IPS-20b (cell line): ENCODE measurements at regions not wholly inside any gene's neighbourhood (a gene's known extent, or its start where the extent isn't known, plus 50 kb on each side); places are given as distances from the start of the nearest gene placed in this dataset.

Source experiments
- H3K27ac ChIP-seq: one replicate; pipeline ENCODE4 v1.5.1; 2013; ENCODE audit warnings: low read length
- H3K27me3 ChIP-seq: 2 replicates; pipeline ENCODE4 v1.6.1; 2013; ENCODE audit warnings: mild to moderate bottlenecking, low read length, inconsistent platforms; ENCODE audit not compliant: insufficient read depth
- H3K36me3 ChIP-seq: 2 replicates; pipeline ENCODE4 v1.6.1; 2013; ENCODE audit warnings: low read depth, mild to moderate bottlenecking, inconsistent platforms, low read length, moderate library complexity; ENCODE audit not compliant: insufficient read depth
- H3K4me1 ChIP-seq: 2 replicates; pipeline ENCODE4 v1.6.1; 2013; ENCODE audit warnings: mild to moderate bottlenecking, control low read depth, inconsistent platforms, low read length, moderate library complexity; ENCODE audit not compliant: insufficient read depth
- H3K4me3 ChIP-seq: 2 replicates; pipeline ENCODE4 v1.5.1; 2013; ENCODE audit warnings: mild to moderate bottlenecking, low read length, inconsistent platforms
- H3K9ac ChIP-seq: 2 replicates; pipeline ENCODE4 v1.6.1; 2013; ENCODE audit warnings: low read depth, mild to moderate bottlenecking, inconsistent platforms, low read length, moderate library complexity
- H3K9me3 ChIP-seq: 2 replicates; pipeline ENCODE4 v1.6.1; 2013; ENCODE audit warnings: mild to moderate bottlenecking, low read depth, low read length, inconsistent platforms; ENCODE audit not compliant: insufficient read depth

DNA sequence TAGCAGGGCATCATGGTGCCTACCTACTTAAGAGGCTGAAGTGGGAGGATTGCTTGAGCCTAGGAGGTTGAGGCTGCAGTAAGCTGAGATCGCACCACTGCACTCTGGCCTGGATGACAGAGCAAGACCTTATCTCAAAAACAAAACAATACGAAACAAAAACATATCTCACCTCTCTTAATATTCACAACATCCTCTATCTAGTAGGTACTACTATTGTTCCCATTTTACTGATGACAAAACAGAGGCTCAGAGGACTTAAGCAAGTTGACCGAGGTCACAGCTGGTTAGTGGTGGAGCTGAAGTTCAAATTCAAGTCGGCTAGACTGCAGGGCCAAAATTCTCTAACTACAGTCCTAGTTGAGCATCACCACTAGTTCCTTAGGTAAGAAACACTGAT lies 172.3 kb upstream of the EEA1 start:
- H3K9ac ChIP-seq, result no peak overlapping the region
- no peaks in the 10 kb centered on the region for H3K9me3 ChIP-seq
- H3K27me3 ChIP-seq, result no peaks in the 10 kb centered on the region
- no peak overlapping the region for H3K27ac ChIP-seq
- no peaks in the 10 kb centered on the region for H3K4me1 ChIP-seq
- H3K36me3 ChIP-seq, result no peaks in the 10 kb centered on the region
- H3K4me3 ChIP-seq, result no peak overlapping the region

DNA sequence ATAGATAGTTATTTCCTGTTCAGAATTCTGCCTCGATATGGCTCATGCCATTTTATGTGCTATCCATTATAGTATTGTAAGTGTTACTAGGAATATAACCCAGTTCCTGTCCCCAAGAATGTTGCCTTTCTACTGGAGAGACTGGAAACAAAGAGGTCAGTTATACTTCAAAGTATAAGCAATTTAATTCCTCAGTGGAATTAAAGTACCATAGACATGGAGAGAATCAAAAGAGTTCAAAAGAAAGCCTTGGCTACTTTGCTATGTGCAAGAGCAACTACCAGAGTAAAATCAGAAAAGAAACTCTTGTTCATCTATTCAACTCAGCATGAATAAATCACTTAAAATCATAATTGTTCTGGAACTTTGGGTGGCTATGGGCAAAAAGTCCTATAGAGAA lies 173.2 kb upstream of the EEA1 start:
- no peak overlapping the region for H3K9ac ChIP-seq
- H3K4me1 ChIP-seq, result peaks cover under 1% of the 10 kb centered on the region; the same call in 1 of the 2 replicates
- no peaks in the 10 kb centered on the region for H3K36me3 ChIP-seq
- no peak overlapping the region for H3K27ac ChIP-seq
- H3K27me3 ChIP-seq, result no peaks in the 10 kb centered on the region
- no peak overlapping the region for H3K4me3 ChIP-seq
- no peaks in the 10 kb centered on the region for H3K9me3 ChIP-seq

DNA sequence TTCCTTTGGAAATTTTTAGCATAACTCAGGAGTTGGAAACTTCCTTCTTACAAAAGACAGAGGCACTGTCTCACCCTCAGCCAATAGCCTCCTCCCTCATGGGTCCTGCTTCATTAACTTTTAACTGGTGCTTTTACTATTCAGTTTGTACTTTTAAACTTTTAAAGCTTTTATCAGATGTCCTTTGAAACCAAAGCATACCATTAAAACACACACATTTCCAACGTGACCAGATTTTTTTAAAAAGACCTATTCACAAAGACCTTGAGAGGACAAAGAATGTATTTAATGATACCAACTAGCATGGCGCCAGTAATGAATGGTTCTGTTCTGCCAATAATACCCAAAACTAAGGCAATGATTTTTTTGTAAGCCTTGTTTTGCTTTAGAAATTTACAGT lies 173.6 kb upstream of the EEA1 start:
- no peaks in the 10 kb centered on the region for H3K9me3 ChIP-seq
- no peaks in the 10 kb centered on the region for H3K36me3 ChIP-seq
- no peak overlapping the region for H3K27ac ChIP-seq
- peaks cover 5% of the 10 kb centered on the region; the same call in 1 of the 2 replicates for H3K4me1 ChIP-seq
- no peaks in the 10 kb centered on the region for H3K27me3 ChIP-seq
- H3K4me3 ChIP-seq, result no peak overlapping the region
- no peak overlapping the region for H3K9ac ChIP-seq

DNA sequence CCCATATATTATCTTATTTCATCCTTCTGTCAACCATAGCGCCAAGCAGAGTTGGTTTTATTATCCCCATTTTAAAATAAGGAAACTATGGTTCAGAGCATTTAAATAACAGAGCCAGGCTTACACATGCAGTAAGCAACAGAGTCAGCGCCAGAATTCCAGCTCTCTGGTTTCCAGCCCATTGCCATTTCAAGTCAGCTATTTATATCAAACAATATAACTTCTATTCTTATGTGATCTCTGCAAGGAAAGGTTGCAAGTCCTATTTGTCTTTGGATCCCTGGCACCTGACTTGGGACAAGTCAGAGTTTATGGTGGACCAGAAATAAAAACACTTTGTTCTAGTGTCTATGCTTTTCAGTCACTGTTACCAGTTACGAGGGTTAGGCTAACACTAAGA lies 174.1 kb upstream of the EEA1 start:
- Histone ChIP-seq H3K27me3 (no peaks in the 10 kb centered on the region), H3K4me1 (peaks cover 7% of the 10 kb centered on the region; the same call in 1 of the 2 replicates), H3K27ac (no peak overlapping the region), H3K36me3 (no peaks in the 10 kb centered on the region), H3K9me3 (no peaks in the 10 kb centered on the region), H3K9ac (no peak overlapping the region), H3K4me3 (no peak overlapping the region)

DNA sequence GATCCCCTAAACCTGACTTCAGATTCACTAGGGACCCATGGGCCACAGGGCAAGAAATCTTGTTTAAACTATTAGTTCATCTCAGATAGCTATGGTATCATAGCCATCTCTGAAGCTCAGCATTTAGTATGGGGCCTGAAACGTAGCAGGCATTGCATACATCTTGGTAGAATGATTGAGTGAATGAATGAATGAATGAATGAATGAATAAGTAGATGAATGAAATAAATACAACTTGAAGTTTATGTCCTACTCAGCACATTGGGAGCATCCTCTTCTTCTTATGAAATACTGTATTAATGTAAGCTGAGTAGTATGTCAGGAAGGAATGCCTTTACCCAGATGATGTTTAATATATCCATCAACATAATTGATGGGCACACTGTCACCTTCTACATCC lies 175.4 kb upstream of the EEA1 start:
- Histone ChIP-seq H3K9ac (no peak overlapping the region), H3K9me3 (no peaks in the 10 kb centered on the region), H3K27me3 (no peaks in the 10 kb centered on the region), H3K4me3 (no peak overlapping the region), H3K27ac (no peak overlapping the region), H3K36me3 (no peaks in the 10 kb centered on the region), H3K4me1 (peaks cover 7% of the 10 kb centered on the region; the same call in 1 of the 2 replicates)

DNA sequence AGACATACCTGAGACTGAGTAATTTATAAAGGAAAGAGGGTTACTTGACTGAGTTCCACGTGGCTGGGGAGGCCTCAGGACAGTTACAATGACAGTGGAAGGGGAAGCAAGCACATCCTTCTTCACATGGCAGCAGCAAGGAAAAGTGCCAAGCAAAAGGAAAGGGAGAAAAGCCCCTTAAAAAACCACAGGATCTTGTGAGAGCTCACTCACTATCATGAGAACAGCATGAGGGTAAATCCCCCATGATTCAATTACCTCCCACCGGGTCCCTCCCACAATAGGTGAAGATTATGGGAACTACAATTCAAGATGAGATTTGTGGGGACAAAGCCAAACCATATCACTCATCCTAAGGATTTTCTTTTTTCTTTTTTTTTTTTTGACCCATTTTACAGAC lies 177.8 kb upstream of the EEA1 start:
- Histone ChIP-seq H3K27me3 (no peaks in the 10 kb centered on the region), H3K4me1 (peaks cover 7% of the 10 kb centered on the region; the same call in 1 of the 2 replicates), H3K27ac (no peak overlapping the region), H3K9me3 (no peaks in the 10 kb centered on the region), H3K36me3 (no peaks in the 10 kb centered on the region), H3K9ac (no peak overlapping the region), H3K4me3 (no peak overlapping the region)

DNA sequence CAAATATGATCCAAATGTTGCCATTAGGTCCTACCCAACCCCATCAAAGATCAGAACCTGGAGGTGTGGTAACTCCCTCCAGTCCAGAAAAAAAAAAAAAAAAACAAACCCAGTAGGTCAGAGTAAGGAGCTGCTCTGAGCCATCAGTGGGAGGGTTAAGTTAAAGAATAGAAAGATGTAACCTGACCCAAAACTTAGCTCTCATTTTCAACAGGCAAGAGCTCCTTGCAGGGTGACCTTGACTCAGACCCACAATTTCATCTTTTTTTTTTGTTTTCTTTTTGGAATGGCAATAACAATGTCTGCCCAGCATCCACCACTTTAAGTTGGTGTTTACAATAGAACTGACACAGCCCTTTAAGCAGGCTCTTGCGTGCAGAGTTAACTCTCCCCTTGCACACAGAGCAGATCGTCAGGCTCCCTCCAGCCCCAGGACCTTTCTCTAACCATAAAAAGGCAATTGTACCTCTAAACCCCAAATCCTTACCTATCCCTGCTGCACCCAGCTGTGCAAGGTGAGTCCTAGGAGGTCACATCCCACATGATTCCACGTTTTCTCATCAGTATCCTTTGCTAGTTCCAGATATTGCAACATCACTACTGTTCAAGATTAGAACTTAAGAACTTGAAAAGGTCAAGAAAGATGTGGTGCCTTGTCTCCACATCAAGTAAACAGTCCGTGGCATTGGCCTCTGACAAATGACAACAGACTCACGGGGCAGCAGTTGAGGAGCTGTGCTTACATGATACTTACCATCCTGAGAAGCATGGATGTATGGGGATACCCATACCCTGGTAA lies 178.6 kb upstream of the EEA1 start:
- Histone ChIP-seq H3K27me3 (no peaks in the 10 kb centered on the region), H3K27ac (no peak overlapping the region), H3K9ac (no peak overlapping the region), H3K36me3 (no peaks in the 10 kb centered on the region), H3K9me3 (no peaks in the 10 kb centered on the region), H3K4me1 (peaks cover 7% of the 10 kb centered on the region; the same call in 1 of the 2 replicates), H3K4me3 (no peak overlapping the region)

DNA sequence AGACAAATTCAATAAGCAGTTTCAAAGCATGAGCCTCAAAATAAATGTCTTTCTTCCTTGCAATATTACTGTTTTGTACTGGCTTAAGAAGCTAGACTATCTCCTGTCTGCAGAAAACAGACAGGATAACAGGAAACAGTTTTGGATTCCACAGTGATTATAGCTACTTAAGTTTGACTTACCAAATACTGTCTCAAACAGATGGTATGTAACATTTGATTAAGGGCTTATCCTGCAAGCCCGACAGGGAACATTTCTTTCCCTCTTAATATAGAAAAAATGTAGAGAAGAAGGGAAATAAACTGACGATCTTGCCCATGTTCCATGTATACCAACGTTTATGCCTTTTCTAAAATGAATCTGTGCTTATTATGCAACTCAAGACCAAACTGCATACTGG lies 179.9 kb upstream of the EEA1 start:
- Histone ChIP-seq H3K9me3 (no peaks in the 10 kb centered on the region), H3K36me3 (no peaks in the 10 kb centered on the region), H3K27ac (no peak overlapping the region), H3K27me3 (no peaks in the 10 kb centered on the region), H3K9ac (no peak overlapping the region), H3K4me1 (peaks cover 7% of the 10 kb centered on the region; the same call in 1 of the 2 replicates), H3K4me3 (no peak overlapping the region)

DNA sequence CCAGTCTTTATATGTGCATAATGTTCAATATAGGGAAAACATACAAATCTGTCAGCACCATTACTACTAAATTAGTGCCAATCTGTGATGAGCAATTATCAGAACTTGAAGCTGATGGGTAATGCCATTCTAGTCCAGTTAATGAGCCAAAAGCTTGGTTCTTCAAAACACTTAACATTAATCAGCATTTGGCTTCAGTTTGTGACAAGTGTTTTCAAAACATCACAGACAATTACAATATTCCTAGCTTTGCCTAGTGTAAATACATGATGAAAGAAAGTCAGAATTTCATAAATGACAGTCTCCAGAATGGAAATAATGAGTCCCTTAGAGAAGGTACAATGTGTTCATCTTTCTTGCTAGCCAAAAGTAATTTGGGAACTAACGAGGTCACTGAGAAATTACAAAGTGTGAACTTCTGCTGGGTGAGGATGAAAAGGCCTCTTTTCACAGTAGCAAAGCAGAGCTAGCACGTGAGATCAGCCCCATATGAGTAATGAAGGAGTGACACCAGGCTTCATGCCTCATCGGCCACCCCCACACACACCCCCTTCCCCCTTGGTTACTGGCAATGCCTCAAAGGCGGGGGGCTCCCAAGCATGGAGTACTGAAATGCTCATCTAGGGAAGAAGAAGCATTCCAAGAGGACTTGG lies 180.6 kb upstream of the EEA1 start:
- H3K36me3 ChIP-seq, result no peaks in the 10 kb centered on the region
- no peaks in the 10 kb centered on the region for H3K9me3 ChIP-seq
- H3K27ac ChIP-seq, result no peak overlapping the region
- H3K27me3 ChIP-seq, result no peaks in the 10 kb centered on the region
- peaks cover 7% of the 10 kb centered on the region; the same call in 1 of the 2 replicates for H3K4me1 ChIP-seq
- no peak overlapping the region for H3K9ac ChIP-seq
- no peak overlapping the region for H3K4me3 ChIP-seq

DNA sequence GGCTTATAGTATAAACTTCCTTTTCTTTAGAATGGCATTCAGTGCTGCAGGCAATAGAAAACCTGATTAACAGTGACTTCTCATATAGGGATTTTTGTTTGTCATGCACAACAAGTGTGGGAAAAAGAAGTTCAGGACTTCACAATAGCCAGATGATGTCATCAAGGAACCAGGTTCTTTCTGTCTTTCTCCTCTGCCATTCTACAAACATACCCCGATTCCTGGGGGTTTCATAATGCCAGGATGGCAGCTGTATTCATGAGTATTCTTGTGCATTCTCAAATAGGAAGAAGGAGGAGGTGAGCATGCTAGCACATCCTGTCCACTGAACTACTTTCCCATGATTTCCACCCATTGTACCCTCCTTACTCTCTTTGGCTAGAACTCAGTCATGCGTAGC lies 182.7 kb upstream of the EEA1 start:
- Histone ChIP-seq H3K27ac (no peak overlapping the region), H3K36me3 (no peaks in the 10 kb centered on the region), H3K4me3 (no peak overlapping the region), H3K27me3 (no peaks in the 10 kb centered on the region), H3K4me1 (peaks cover 7% of the 10 kb centered on the region; the same call in 1 of the 2 replicates), H3K9me3 (no peaks in the 10 kb centered on the region), H3K9ac (no peak overlapping the region)

DNA sequence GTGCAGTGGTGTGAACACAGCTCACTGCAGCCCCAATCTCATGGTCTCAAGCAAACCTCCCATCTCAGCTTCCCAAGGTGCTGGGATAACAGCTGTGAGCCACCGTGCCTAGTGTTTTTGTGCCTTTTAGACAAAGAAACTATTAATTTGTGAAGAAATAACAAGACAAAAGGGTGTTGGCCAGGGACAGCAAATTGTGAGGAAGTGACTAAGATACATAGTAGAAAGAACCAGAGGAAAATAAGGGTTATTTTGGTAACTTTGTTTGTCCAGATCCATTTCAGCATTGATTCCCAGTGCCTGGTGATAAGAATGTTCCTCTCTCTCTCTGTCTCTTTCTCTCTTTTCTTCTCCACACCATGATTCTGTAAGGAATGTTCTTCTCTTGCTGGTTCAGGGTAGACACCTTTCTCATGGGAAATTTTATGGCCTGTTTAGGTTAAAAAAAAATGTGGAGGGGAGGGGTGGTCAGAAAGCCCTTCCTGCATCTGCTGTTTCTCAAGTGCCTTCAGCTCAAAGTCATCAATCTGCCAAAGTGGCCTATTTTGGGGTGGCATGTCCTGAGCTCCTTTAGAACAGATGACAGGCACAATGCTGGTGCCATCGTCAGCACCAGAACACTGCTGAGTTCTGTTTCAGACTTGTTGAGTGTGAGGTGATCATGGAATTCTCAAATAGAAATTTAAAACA lies 184.4 kb upstream of the EEA1 start:
- H3K4me3 ChIP-seq, result no peak overlapping the region
- H3K36me3 ChIP-seq, result no peaks in the 10 kb centered on the region
- no peaks in the 10 kb centered on the region for H3K27me3 ChIP-seq
- H3K4me1 ChIP-seq, result no peaks in the 10 kb centered on the region
- no peak overlapping the region for H3K27ac ChIP-seq
- no peaks in the 10 kb centered on the region for H3K9me3 ChIP-seq
- H3K9ac ChIP-seq, result no peak overlapping the region
